Neural cell (in vitro differentiated cells): ENCODE measurements at regions not wholly inside any gene's neighbourhood (a gene's known extent, or its start where the extent isn't known, plus 50 kb on each side); places are given as distances from the start of the nearest gene placed in this dataset.

Experiments used
- CTCF ChIP-seq: fragments of 450-650 bp; IDR thresholded peaks from 2 replicates; pipeline ENCODE4 v1.5.1; 2014; ENCODE audit warnings: antibody characterized with exemption, mild to moderate bottlenecking, moderate library complexity; ENCODE audit not compliant: poor library complexity, severe bottlenecking
- EP300 ChIP-seq: fragments of 450-650 bp; conservative IDR thresholded peaks from 2 replicates; pipeline ENCODE4 v1.6.1; 2014; ENCODE audit warnings: antibody characterized with exemption, mild to moderate bottlenecking, moderate library complexity; ENCODE audit not compliant: poor library complexity, severe bottlenecking
- EZH2 ChIP-seq: fragments of 200-600, 300-800 bp; shearing (Covaris generic), sonication (generic); IDR thresholded peaks from 2 replicates; pipeline ENCODE4 v1.6.1; 2014; ENCODE audit warnings: antibody characterized with exemption, low read length, borderline replicate concordance, mild to moderate bottlenecking; ENCODE audit not compliant: insufficient read depth, poor library complexity, severe bottlenecking
- MXI1 ChIP-seq: fragments of 450-650 bp; conservative IDR thresholded peaks from 2 replicates; pipeline ENCODE4 v1.6.1; 2014; ENCODE audit warnings: antibody characterized with exemption, mild to moderate bottlenecking; ENCODE audit not compliant: poor library complexity, severe bottlenecking
- POLR2AphosphoS5 ChIP-seq: IDR thresholded peaks from 2 replicates; pipeline ENCODE4 v1.6.1; 2012
- SMC3 ChIP-seq: fragments of 450-650 bp; conservative IDR thresholded peaks from 2 replicates; pipeline ENCODE4 v1.6.1; 2014; ENCODE audit warnings: antibody characterized with exemption, mild to moderate bottlenecking, moderate library complexity; ENCODE audit not compliant: poor library complexity
- TAF1 ChIP-seq: IDR thresholded peaks from 2 replicates; pipeline ENCODE4 v1.6.1; 2012; ENCODE audit warnings: low read depth

GRCh38 chr3:65190111-65190510 is 502.3 kb upstream of the ADAMTS9 start:
- TF ChIP-seq CTCF (no peak), EZH2 (no peak), EP300 (no peak), POLR2AphosphoS5 (no peak), TAF1 (no peak), SMC3 (no peak), MXI1 (no peak)
